ENCODE measurements at regions not wholly inside any gene's neighbourhood (a gene's known extent, or its start where the extent isn't known, plus 50 kb on each side); places are given as distances from the start of the nearest gene placed in this dataset.
"Not testable (repeated sequence)": the region's sequence is repeated elsewhere in the genome, so short reads cannot be mapped to it uniquely, and the experiment has no call there.

DNA sequence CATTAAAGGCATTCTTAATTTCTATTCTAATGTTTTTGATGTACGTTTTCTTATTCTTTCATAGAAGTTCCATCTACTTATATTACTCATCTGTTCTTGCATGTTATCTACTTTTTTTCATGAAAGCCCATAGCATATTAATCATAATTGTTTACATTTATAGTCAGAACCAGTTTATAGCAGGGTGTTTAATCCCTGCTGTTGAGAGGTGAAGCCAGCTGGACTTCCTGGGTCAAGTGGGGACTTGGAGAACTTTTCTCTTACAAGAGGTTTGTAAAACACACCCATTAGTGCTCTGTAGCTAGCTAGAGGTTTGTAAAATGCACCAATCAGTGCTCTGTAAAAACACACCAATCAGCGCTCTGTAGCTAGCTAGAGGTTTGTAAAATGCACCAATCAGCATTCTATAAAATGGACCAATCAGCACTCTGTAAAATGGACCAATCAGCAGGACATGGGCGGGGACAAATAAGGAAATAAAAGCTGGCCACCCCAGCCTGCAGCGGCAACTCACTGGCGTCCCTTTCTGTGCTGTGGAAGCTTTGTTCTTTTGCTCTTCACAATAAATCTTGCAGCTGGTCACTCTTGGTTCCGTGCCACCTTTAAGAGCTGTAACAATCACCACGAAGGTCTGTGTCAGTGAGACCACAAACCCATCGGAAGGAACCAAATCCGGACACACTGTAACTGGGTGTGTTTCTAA is 120.6 kb downstream of the TANC2 start:
- ATAC-seq (replicated peaks; ENCODE audit: extremely low read depth, poor library complexity, severe bottlenecking) = no peak
- no peak overlapping the region for H3K4me3 Mint-ChIP-seq
- no peaks in the 10 kb centered on the region for H3K36me3 Mint-ChIP-seq (ENCODE audit: insufficient read depth)
- H3K9me3 Mint-ChIP-seq = no peaks in the 10 kb centered on the region
- no peak for DNase-seq (ENCODE audit: low spot score in 2 of 2)
- no peaks in the 10 kb centered on the region for H3K27me3 Mint-ChIP-seq
- H3K27ac Mint-ChIP-seq (ENCODE audit: low read depth) = no peak overlapping the region
- no peaks in the 10 kb centered on the region for H3K4me1 Mint-ChIP-seq

DNA sequence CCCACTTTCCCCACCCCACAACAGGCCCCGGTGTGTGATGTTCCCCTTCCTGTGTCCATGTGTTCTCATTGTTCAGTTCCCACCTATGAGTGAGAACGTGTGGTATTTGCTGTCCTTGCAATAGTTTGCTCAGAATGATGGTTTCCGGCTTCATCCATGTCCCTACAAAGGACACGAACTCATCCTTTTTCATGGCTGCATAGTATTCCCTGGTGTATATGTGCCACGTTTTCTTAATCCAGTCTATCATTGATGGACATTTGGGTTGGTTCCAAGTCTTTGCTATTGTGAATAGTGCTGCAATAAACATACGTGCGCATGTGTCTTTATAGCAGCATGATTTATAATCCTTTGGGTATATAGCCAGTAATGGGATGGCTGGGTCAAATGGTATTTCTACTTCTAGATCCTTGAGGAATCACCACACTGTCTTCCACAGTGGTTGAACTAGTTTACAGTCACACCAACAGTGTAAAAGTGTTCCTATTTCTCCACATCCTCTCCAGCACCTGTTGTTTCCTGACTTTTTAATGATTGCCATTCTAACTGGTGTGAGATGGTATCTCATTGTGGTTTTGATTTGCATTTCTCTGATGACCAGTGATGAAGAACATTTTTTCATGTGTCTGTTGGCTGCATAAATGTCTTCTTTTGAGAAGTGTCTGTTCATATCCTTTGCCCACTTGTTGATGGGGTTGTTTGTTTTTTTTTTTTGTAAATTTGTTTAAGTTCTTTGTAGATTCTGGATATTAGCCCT is 124.5 kb downstream of the TANC2 start:
- H3K27me3 Mint-ChIP-seq; H3K9me3 Mint-ChIP-seq; H3K36me3 Mint-ChIP-seq (ENCODE audit: insufficient read depth); H3K4me1 Mint-ChIP-seq; DNase-seq (ENCODE audit: low spot score in 2 of 2); H3K4me3 Mint-ChIP-seq; ATAC-seq (replicated peaks; ENCODE audit: extremely low read depth, poor library complexity, severe bottlenecking); H3K27ac Mint-ChIP-seq (ENCODE audit: low read depth): not testable (repeated sequence)

- not testable (repeated sequence) for H3K27ac Mint-ChIP-seq (ENCODE audit: low read depth); H3K4me3 Mint-ChIP-seq; H3K36me3 Mint-ChIP-seq (ENCODE audit: insufficient read depth); ATAC-seq (replicated peaks; ENCODE audit: extremely low read depth, poor library complexity, severe bottlenecking); H3K4me1 Mint-ChIP-seq; DNase-seq (ENCODE audit: low spot score in 2 of 2); H3K27me3 Mint-ChIP-seq; H3K9me3 Mint-ChIP-seq
Measured at GRCh38 chr17:63091909-63092308, 125.9 kb downstream of the TANC2 start.

- ATAC-seq (replicated peaks; ENCODE audit: extremely low read depth, poor library complexity, severe bottlenecking) = no peak
- Mint-ChIP-seq H3K27me3 (no peaks in the 10 kb centered on the region), H3K4me3 (no peak overlapping the region), H3K9me3 (no peaks in the 10 kb centered on the region), H3K27ac (ENCODE audit: low read depth) (no peak overlapping the region), H3K4me1 (no peaks in the 10 kb centered on the region), H3K36me3 (ENCODE audit: insufficient read depth) (peaks cover 4% of the 10 kb centered on the region)
- DNase-seq (ENCODE audit: low spot score in 2 of 2) = no peak
Measured at GRCh38 chr17:63094631-63095030, 128.6 kb downstream of the TANC2 start.

- ATAC-seq (replicated peaks; ENCODE audit: extremely low read depth, poor library complexity, severe bottlenecking) (no peak), DNase-seq (ENCODE audit: low spot score in 2 of 2) (no peak)
- Mint-ChIP-seq H3K4me3 (no peak overlapping the region), H3K27ac (ENCODE audit: low read depth) (no peak overlapping the region), H3K9me3 (no peaks in the 10 kb centered on the region), H3K36me3 (ENCODE audit: insufficient read depth) (peaks cover 4% of the 10 kb centered on the region), H3K4me1 (no peaks in the 10 kb centered on the region), H3K27me3 (no peaks in the 10 kb centered on the region)
Measured at GRCh38 chr17:63095459-63095858, 129.4 kb downstream of the TANC2 start.

GRCh38 chr17:63095879-63096278 is 129.8 kb downstream of the TANC2 start:
- H3K27ac Mint-ChIP-seq (ENCODE audit: low read depth) = no peak overlapping the region

DNA sequence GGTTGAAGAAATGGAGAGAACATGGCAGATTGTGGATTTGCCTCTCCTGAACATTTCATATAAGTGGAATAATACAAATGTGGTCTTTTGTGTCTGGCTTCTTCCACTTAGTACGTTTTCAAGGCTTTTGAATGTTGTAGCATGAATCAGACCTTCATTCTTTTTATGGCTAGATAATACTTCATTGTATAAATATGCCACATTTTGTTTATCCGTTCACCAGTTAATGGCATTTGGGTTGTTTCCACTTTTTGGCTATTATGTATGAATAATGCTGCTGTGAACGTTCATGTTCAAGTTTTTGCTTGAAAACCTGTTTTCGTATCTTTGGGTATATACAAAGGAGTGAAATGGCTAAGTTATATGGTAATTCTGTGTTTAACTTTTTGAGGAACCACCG is 130.4 kb downstream of the TANC2 start:
- Mint-ChIP-seq H3K4me1 (no peaks in the 10 kb centered on the region), H3K27ac (ENCODE audit: low read depth) (no peak overlapping the region), H3K4me3 (no peak overlapping the region), H3K9me3 (no peaks in the 10 kb centered on the region), H3K27me3 (no peaks in the 10 kb centered on the region), H3K36me3 (ENCODE audit: insufficient read depth) (peaks cover 4% of the 10 kb centered on the region)
- DNase-seq (ENCODE audit: low spot score in 2 of 2) = no peak
- ATAC-seq (replicated peaks; ENCODE audit: extremely low read depth, poor library complexity, severe bottlenecking) = no peak

More at GRCh38 chr17:63095879-63096278, 129.8 kb downstream of the TANC2 start:
- Mint-ChIP-seq H3K36me3 (ENCODE audit: insufficient read depth) (peaks cover 4% of the 10 kb centered on the region), H3K9me3 (no peaks in the 10 kb centered on the region), H3K4me1 (no peaks in the 10 kb centered on the region), H3K27me3 (no peaks in the 10 kb centered on the region), H3K4me3 (no peak overlapping the region)
- ATAC-seq (replicated peaks; ENCODE audit: extremely low read depth, poor library complexity, severe bottlenecking) (no peak), DNase-seq (ENCODE audit: low spot score in 2 of 2) (no peak)

DNA sequence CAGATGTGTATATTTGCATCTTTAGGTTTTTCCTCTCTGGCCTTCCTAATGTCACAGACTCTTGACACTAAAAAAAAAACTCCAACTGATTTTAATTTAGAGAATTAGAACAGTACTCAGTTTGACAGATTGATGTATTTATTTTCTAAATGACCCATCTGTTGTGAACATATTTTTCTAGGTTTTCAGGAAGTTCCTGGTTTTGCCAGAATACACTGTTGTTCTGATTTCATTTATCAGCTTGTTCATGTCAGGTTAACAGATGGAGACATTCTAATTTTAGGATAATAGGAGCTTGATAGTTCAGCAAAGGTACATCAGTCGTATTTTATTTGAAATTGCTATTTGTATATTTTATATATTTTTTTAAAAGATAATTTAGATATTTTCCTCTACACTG is 133.4 kb downstream of the TANC2 start:
- Mint-ChIP-seq H3K4me3 (no peak overlapping the region), H3K27me3 (no peaks in the 10 kb centered on the region), H3K36me3 (ENCODE audit: insufficient read depth) (peaks cover 4% of the 10 kb centered on the region), H3K4me1 (no peaks in the 10 kb centered on the region), H3K9me3 (no peaks in the 10 kb centered on the region), H3K27ac (ENCODE audit: low read depth) (no peak overlapping the region)
- DNase-seq (ENCODE audit: low spot score in 2 of 2) (no peak), ATAC-seq (replicated peaks; ENCODE audit: extremely low read depth, poor library complexity, severe bottlenecking) (no peak)

DNA sequence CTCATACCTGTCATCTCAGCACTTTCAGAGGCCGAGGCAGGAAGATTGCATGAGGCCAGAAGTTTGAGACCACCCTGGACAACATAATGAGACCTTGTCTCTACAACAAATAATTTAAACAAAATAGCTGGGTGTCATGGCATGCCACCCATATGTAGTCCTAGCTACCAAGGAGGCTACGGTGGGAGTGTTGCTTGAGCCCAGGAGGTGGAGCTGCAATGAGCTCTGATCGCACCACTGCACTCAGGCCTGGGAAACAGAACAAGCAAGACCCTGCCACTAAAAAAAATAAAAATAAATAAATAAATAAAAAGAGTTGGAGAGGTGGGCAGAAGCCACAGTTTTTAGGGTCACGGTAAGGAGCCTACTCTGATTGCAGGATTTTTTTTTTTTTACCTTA is 136.0 kb downstream of the TANC2 start:
- H3K27ac Mint-ChIP-seq (ENCODE audit: low read depth) = no peak overlapping the region
- DNase-seq (ENCODE audit: low spot score in 2 of 2) (no peak), ATAC-seq (replicated peaks; ENCODE audit: extremely low read depth, poor library complexity, severe bottlenecking) (no peak)
- no peaks in the 10 kb centered on the region for H3K4me1 Mint-ChIP-seq
- peaks cover 2% of the 10 kb centered on the region for H3K36me3 Mint-ChIP-seq (ENCODE audit: insufficient read depth)
- no peaks in the 10 kb centered on the region for H3K9me3 Mint-ChIP-seq
- H3K4me3 Mint-ChIP-seq = no peak overlapping the region
- no peaks in the 10 kb centered on the region for H3K27me3 Mint-ChIP-seq

GRCh38 chr17:63106050-63106449 is 140.0 kb downstream of the TANC2 start:
- Mint-ChIP-seq H3K36me3 (ENCODE audit: insufficient read depth) (peaks cover 2% of the 10 kb centered on the region), H3K4me1 (no peaks in the 10 kb centered on the region), H3K4me3 (no peak overlapping the region), H3K9me3 (no peaks in the 10 kb centered on the region), H3K27me3 (no peaks in the 10 kb centered on the region), H3K27ac (ENCODE audit: low read depth) (no peak overlapping the region)
- ATAC-seq (replicated peaks; ENCODE audit: extremely low read depth, poor library complexity, severe bottlenecking) = no peak
- DNase-seq (ENCODE audit: low spot score in 2 of 2) = no peak

GRCh38 chr17:63109661-63110060 is 143.6 kb downstream of the TANC2 start:
- no peak overlapping the region for H3K4me3 Mint-ChIP-seq
- DNase-seq (ENCODE audit: low spot score in 2 of 2) (no peak), ATAC-seq (replicated peaks; ENCODE audit: extremely low read depth, poor library complexity, severe bottlenecking) (no peak)
- H3K27ac Mint-ChIP-seq (ENCODE audit: low read depth) = no peak overlapping the region
- peaks cover 2% of the 10 kb centered on the region for H3K36me3 Mint-ChIP-seq (ENCODE audit: insufficient read depth)
- no peaks in the 10 kb centered on the region for H3K9me3 Mint-ChIP-seq
- no peaks in the 10 kb centered on the region for H3K4me1 Mint-ChIP-seq
- H3K27me3 Mint-ChIP-seq = no peaks in the 10 kb centered on the region

- no peak overlapping the region for H3K27ac Mint-ChIP-seq (ENCODE audit: low read depth)
- H3K9me3 Mint-ChIP-seq = no peaks in the 10 kb centered on the region
- H3K4me3 Mint-ChIP-seq = no peak overlapping the region
- DNase-seq (ENCODE audit: low spot score in 2 of 2) (no peak), ATAC-seq (replicated peaks; ENCODE audit: extremely low read depth, poor library complexity, severe bottlenecking) (no peak)
- no peaks in the 10 kb centered on the region for H3K27me3 Mint-ChIP-seq
- no peaks in the 10 kb centered on the region for H3K4me1 Mint-ChIP-seq
- H3K36me3 Mint-ChIP-seq (ENCODE audit: insufficient read depth) = peaks cover 2% of the 10 kb centered on the region
Measured at GRCh38 chr17:63113167-63113566, 147.1 kb downstream of the TANC2 start.

- no peak overlapping the region for H3K4me3 Mint-ChIP-seq
Measured at GRCh38 chr17:63116228-63116627, 150.2 kb downstream of the TANC2 start.

More at GRCh38 chr17:63116228-63116627, 150.2 kb downstream of the TANC2 start:
- no peak for DNase-seq (ENCODE audit: low spot score in 2 of 2)
- Mint-ChIP-seq H3K9me3 (no peaks in the 10 kb centered on the region), H3K4me1 (no peaks in the 10 kb centered on the region), H3K27ac (ENCODE audit: low read depth) (no peak overlapping the region), H3K36me3 (ENCODE audit: insufficient read depth) (no peaks in the 10 kb centered on the region), H3K27me3 (no peaks in the 10 kb centered on the region)
- no peak for ATAC-seq (replicated peaks; ENCODE audit: extremely low read depth, poor library complexity, severe bottlenecking)
